ENCODE measurements at regions not wholly inside any gene's neighbourhood (a gene's known extent, or its start where the extent isn't known, plus 50 kb on each side); places are given as distances from the start of the nearest gene placed in this dataset.

DNA sequence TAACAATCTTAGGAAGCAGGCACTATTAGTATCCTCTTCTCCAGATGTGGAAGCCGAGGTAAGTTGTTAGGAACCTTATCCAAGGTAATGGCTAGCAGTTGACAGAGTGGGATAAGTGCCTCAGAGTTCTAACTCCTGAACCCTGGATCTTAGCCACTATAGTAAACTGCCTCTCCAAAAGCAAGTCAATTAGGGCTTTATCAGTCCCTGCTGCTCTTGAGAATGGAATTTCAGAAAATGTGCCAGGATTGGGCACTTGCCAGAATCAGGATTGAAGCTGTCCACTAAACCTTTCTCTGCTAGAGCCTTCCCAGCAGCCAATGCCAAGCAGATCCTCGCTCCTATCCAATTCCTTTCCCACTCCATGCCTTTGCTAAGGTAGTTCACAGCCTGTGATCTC, 777.5 kb upstream of the POM121L12 start:
- no peaks in the 10 kb centered on the region for H3K36me3 ChIP-seq (ENCODE audit: insufficient read depth, low read length)
- H3K4me1 ChIP-seq (ENCODE audit: insufficient read depth, low read length) = no peaks in the 10 kb centered on the region
- H3K27me3 ChIP-seq (ENCODE audit: control insufficient read depth in 1 of 2, insufficient read depth in 2 of 2, low read length in 2 of 2) = no peaks in the 10 kb centered on the region
- H3K4me3 ChIP-seq (ENCODE audit: low read depth in 1 of 2, low read length in 2 of 2) = no peak overlapping the region
- no peak overlapping the region for H3K9ac ChIP-seq (ENCODE audit: low read length)
- H3K27ac ChIP-seq (ENCODE audit: low read depth, low read length) = no peak overlapping the region
- no peaks in the 10 kb centered on the region for H3K9me3 ChIP-seq (ENCODE audit: low read length)

DNA sequence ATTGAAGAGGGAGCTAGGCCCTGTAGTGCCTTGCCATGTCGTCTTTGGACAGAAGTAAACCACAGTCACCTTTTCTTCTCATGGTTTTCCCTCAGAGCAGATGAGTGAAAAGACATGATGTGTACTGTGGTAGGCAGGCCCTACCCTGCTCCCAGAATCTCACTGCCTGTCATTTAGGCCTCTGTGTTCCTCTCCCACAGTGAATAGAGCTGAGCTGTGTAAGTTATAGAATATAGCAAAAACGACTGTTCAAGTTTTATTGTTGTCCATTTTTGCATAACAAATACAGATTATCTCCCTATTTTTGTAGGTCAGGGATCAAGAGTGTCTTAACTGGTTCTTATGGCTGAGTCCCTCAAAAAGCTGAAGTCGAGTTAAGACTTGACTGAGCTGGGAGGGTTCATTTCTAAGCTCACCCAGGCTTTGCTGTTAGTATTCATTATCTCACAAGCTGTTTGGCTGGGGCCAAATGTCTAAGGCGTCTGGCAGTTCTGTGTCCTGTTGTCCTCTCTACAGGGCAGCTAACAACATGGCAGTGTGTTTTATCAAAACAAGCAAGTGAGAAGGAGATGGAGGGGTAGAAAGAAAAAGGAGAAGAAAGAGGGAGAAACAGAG, 780.9 kb upstream of the POM121L12 start:
- Histone ChIP-seq H3K4me1 (ENCODE audit: insufficient read depth, low read length) (no peaks in the 10 kb centered on the region), H3K27me3 (ENCODE audit: control insufficient read depth in 1 of 2, insufficient read depth in 2 of 2, low read length in 2 of 2) (no peaks in the 10 kb centered on the region), H3K4me3 (ENCODE audit: low read depth in 1 of 2, low read length in 2 of 2) (no peak overlapping the region), H3K9ac (ENCODE audit: low read length) (no peak overlapping the region), H3K27ac (ENCODE audit: low read depth, low read length) (no peak overlapping the region), H3K9me3 (ENCODE audit: low read length) (no peaks in the 10 kb centered on the region), H3K36me3 (ENCODE audit: insufficient read depth, low read length) (no peaks in the 10 kb centered on the region)

DNA sequence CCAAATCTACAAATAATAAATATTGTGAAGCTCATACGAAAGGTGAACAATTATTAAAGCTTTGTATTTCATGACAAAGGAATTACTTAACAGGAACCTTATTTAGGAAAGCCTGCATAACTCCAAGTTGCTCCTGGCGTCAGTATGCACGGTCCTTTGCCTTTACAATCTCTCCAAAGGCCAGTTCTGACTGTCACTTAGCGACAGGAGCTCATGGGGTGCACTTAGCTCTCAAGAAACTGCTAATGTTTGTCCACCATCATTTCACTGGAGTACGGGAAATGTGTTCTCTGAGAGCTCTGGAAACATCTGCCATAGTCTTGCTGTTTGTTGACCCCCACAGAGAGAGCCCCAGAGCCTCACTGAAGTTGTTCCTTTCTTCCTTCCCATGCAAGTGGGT, 781.5 kb upstream of the POM121L12 start:
- H3K9me3 ChIP-seq (ENCODE audit: low read length) = no peaks in the 10 kb centered on the region
- H3K27ac ChIP-seq (ENCODE audit: low read depth, low read length) = no peak overlapping the region
- H3K9ac ChIP-seq (ENCODE audit: low read length) = no peak overlapping the region
- H3K4me3 ChIP-seq (ENCODE audit: low read depth in 1 of 2, low read length in 2 of 2) = no peak overlapping the region
- no peaks in the 10 kb centered on the region for H3K27me3 ChIP-seq (ENCODE audit: control insufficient read depth in 1 of 2, insufficient read depth in 2 of 2, low read length in 2 of 2)
- H3K4me1 ChIP-seq (ENCODE audit: insufficient read depth, low read length) = no peaks in the 10 kb centered on the region
- H3K36me3 ChIP-seq (ENCODE audit: insufficient read depth, low read length) = no peaks in the 10 kb centered on the region

DNA sequence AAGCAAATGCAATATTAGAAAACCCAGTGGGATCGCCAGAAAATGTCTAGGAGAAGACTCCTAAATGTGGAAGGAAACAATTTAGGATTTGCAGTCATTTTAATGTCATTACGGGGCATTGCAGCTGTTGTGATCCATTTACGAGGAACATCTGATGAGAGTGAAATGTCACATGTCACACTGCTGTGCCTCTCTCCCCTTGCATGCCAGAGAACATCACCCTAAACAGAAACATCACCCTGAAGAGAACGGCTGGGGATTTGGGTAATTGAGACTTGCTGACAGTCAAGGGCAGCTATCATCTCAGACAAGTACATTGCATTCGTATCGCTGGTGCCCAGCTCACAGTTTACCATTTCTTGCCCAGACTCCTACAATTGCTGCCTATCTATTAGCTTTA, 785.7 kb upstream of the POM121L12 start:
- Histone ChIP-seq H3K9ac (ENCODE audit: low read length) (no peak overlapping the region), H3K4me3 (ENCODE audit: low read depth in 1 of 2, low read length in 2 of 2) (no peak overlapping the region), H3K36me3 (ENCODE audit: insufficient read depth, low read length) (no peaks in the 10 kb centered on the region), H3K4me1 (ENCODE audit: insufficient read depth, low read length) (no peaks in the 10 kb centered on the region), H3K27ac (ENCODE audit: low read depth, low read length) (no peak overlapping the region), H3K27me3 (ENCODE audit: control insufficient read depth in 1 of 2, insufficient read depth in 2 of 2, low read length in 2 of 2) (no peaks in the 10 kb centered on the region), H3K9me3 (ENCODE audit: low read length) (no peaks in the 10 kb centered on the region)

DNA sequence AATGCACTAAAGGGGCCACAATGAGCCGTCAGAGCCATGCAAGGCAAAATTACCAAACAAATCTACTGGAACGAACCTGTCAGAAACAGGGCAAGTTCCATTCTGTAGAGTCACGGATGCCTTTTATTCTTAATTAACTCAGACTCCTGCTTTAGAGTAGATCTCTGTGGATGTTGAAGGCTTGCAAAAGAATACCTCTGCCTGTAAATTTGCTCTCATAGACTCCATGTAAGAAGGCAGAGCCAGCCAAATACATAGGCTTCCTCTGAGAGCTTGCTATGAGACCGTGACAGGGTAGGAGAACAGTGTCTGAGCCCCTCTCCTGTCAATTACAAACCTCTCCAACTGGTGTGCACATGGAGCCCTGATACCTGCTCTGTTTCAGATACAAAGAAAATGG, 787.9 kb upstream of the POM121L12 start:
- no peaks in the 10 kb centered on the region for H3K4me1 ChIP-seq (ENCODE audit: insufficient read depth, low read length)

DNA sequence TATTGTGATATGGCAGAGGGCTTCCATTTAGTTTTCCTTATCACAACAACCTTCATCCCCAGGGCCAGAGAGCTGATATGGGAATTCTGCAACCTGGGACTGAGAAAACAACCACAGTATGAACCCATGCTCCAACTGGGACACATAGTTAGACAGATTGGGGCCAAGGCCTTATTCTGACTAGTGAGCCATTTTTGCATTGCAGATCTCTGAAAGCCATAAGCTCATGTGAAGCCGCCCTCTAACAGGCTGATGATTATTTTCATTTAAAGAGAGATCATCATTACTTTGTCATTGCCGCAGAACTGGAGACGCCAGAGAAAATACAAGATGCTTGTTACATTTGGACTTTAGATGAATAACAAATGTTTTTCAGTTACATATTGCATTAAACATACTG, 791.7 kb upstream of the POM121L12 start:
- H3K36me3 ChIP-seq (ENCODE audit: insufficient read depth, low read length) = no peaks in the 10 kb centered on the region
- no peaks in the 10 kb centered on the region for H3K9me3 ChIP-seq (ENCODE audit: low read length)
- no peaks in the 10 kb centered on the region for H3K27me3 ChIP-seq (ENCODE audit: control insufficient read depth in 1 of 2, insufficient read depth in 2 of 2, low read length in 2 of 2)
- no peak overlapping the region for H3K4me3 ChIP-seq (ENCODE audit: low read depth in 1 of 2, low read length in 2 of 2)
- H3K27ac ChIP-seq (ENCODE audit: low read depth, low read length) = no peak overlapping the region
- H3K9ac ChIP-seq (ENCODE audit: low read length) = no peak overlapping the region
- H3K4me1 ChIP-seq (ENCODE audit: insufficient read depth, low read length) = no peaks in the 10 kb centered on the region

More for the DNA sequence above, 787.9 kb upstream of the POM121L12 start:
- Histone ChIP-seq H3K36me3 (ENCODE audit: insufficient read depth, low read length) (no peaks in the 10 kb centered on the region), H3K9ac (ENCODE audit: low read length) (no peak overlapping the region), H3K27me3 (ENCODE audit: control insufficient read depth in 1 of 2, insufficient read depth in 2 of 2, low read length in 2 of 2) (no peaks in the 10 kb centered on the region), H3K27ac (ENCODE audit: low read depth, low read length) (no peak overlapping the region), H3K4me3 (ENCODE audit: low read depth in 1 of 2, low read length in 2 of 2) (no peak overlapping the region), H3K9me3 (ENCODE audit: low read length) (no peaks in the 10 kb centered on the region)

DNA sequence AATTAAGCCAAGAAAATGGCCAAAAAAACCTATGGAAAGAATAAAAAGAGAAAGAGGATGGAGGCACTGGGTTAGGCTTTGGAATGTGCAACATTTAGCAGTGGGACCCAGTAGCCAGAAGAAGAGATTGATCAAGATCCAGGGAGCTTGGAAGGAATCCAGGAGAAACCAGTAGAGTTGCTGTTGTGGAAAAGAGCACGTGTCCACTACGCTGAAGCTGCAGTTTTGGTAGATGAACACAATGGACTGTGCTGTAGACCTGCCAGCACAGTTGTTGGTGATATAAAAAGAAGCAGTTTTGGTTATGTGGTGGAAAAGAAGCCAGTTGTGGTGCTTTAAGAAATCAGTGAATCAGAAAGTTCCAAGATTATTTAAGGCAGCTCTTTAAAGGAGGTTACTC, 802.2 kb upstream of the POM121L12 start:
- Histone ChIP-seq H3K4me1 (ENCODE audit: insufficient read depth, low read length) (no peaks in the 10 kb centered on the region), H3K27me3 (ENCODE audit: control insufficient read depth in 1 of 2, insufficient read depth in 2 of 2, low read length in 2 of 2) (no peaks in the 10 kb centered on the region), H3K9ac (ENCODE audit: low read length) (no peak overlapping the region), H3K9me3 (ENCODE audit: low read length) (no peaks in the 10 kb centered on the region), H3K4me3 (ENCODE audit: low read depth in 1 of 2, low read length in 2 of 2) (no peak overlapping the region), H3K27ac (ENCODE audit: low read depth, low read length) (no peak overlapping the region), H3K36me3 (ENCODE audit: insufficient read depth, low read length) (no peaks in the 10 kb centered on the region)

DNA sequence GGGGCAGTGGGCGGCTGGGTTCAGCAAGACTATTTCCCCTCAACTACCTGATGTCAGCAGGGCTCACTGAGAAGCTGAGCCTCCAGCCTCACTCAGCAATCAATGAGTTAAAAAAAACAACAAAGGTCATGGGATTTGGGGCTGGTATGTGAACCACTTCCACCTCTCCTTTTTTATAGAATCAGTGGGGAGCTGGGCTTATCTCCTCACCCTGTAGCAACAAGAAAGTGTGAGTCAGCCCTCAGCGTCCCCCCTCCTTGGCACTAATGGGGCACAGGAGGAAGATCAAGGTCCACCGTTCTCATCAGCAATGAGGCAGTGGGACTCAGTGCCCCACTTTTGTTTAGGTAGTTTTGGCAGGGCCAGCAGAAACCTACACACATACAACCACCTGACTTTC, 823.5 kb upstream of the POM121L12 start:
- H3K27me3 ChIP-seq (ENCODE audit: control insufficient read depth in 1 of 2, insufficient read depth in 2 of 2, low read length in 2 of 2) = no peaks in the 10 kb centered on the region
- no peak overlapping the region for H3K4me3 ChIP-seq (ENCODE audit: low read depth in 1 of 2, low read length in 2 of 2)
- no peaks in the 10 kb centered on the region for H3K9me3 ChIP-seq (ENCODE audit: low read length)
- H3K9ac ChIP-seq (ENCODE audit: low read length) = no peak overlapping the region
- H3K36me3 ChIP-seq (ENCODE audit: insufficient read depth, low read length) = no peaks in the 10 kb centered on the region
- H3K27ac ChIP-seq (ENCODE audit: low read depth, low read length) = no peak overlapping the region
- no peaks in the 10 kb centered on the region for H3K4me1 ChIP-seq (ENCODE audit: insufficient read depth, low read length)

DNA sequence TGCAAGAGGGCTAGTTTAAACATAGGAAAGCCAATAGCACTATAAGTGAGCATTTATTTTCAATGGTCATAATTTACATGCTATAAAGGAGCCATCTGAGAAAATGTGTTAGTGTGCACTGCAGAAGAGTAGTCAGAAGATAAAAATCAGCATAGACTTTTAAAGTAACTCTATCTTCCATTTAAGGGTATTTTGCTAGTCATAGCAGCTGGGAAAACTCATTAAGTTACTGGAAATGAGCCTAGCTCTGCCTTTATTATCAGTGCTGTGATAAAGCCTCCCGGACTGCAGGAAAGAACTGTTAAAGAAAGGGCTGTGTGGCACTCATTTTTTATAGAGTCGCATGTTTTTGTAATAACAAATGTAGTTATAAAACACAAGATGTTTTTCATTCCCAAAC, 825.8 kb upstream of the POM121L12 start:
- no peaks in the 10 kb centered on the region for H3K27me3 ChIP-seq (ENCODE audit: control insufficient read depth in 1 of 2, insufficient read depth in 2 of 2, low read length in 2 of 2)
- no peak overlapping the region for H3K9ac ChIP-seq (ENCODE audit: low read length)
- no peak overlapping the region for H3K27ac ChIP-seq (ENCODE audit: low read depth, low read length)
- no peaks in the 10 kb centered on the region for H3K36me3 ChIP-seq (ENCODE audit: insufficient read depth, low read length)
- no peaks in the 10 kb centered on the region for H3K4me1 ChIP-seq (ENCODE audit: insufficient read depth, low read length)
- no peaks in the 10 kb centered on the region for H3K9me3 ChIP-seq (ENCODE audit: low read length)
- H3K4me3 ChIP-seq (ENCODE audit: low read depth in 1 of 2, low read length in 2 of 2) = no peak overlapping the region

DNA sequence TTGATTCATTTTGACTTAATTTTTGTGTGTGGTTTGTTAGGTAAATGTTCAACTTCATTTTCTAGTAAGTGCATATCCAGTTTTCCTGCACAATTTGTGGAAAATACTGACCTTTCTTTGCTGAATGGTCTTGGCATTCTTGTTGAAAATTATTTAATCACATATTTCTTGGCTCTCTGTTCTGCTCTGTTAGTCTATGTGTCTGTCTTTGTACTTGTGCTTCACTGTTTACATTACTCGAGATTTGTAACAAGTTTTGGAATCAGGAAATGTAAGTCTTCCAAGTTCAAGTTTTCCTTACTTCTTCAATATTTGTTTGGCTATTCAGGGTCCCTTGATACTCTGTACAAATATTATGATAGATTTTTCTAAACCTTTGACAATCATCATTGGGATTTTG, 838.2 kb upstream of the POM121L12 start:
- no peak overlapping the region for H3K4me3 ChIP-seq (ENCODE audit: low read depth in 1 of 2, low read length in 2 of 2)
- no peaks in the 10 kb centered on the region for H3K4me1 ChIP-seq (ENCODE audit: insufficient read depth, low read length)
- no peak overlapping the region for H3K27ac ChIP-seq (ENCODE audit: low read depth, low read length)
- H3K9me3 ChIP-seq (ENCODE audit: low read length) = no peaks in the 10 kb centered on the region
- no peaks in the 10 kb centered on the region for H3K27me3 ChIP-seq (ENCODE audit: control insufficient read depth in 1 of 2, insufficient read depth in 2 of 2, low read length in 2 of 2)
- no peaks in the 10 kb centered on the region for H3K36me3 ChIP-seq (ENCODE audit: insufficient read depth, low read length)
- no peak overlapping the region for H3K9ac ChIP-seq (ENCODE audit: low read length)

DNA sequence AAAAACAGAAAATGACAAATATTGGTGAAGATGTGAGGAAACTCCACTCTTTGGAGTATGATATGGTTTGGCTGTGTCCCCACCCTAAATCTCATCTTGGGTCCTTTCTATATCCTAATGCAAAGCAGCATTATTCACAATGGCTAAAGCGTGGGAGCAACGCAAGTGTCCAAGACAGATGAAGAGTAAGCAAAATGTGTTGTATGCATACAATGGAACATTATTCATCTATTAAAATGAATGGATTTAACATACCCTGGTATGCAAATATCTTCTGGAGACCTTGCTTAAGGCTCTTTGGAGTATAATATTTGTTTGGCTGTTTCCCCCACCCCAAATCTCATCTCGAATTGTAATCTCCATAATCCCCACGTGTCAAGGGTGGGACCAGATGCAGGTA, 839.8 kb upstream of the POM121L12 start:
- no peak overlapping the region for H3K9ac ChIP-seq (ENCODE audit: low read length)
- no peaks in the 10 kb centered on the region for H3K4me1 ChIP-seq (ENCODE audit: insufficient read depth, low read length)
- H3K4me3 ChIP-seq (ENCODE audit: low read depth in 1 of 2, low read length in 2 of 2) = no peak overlapping the region
- no peaks in the 10 kb centered on the region for H3K27me3 ChIP-seq (ENCODE audit: control insufficient read depth in 1 of 2, insufficient read depth in 2 of 2, low read length in 2 of 2)
- no peaks in the 10 kb centered on the region for H3K9me3 ChIP-seq (ENCODE audit: low read length)
- H3K27ac ChIP-seq (ENCODE audit: low read depth, low read length) = no peak overlapping the region
- H3K36me3 ChIP-seq (ENCODE audit: insufficient read depth, low read length) = no peaks in the 10 kb centered on the region

DNA sequence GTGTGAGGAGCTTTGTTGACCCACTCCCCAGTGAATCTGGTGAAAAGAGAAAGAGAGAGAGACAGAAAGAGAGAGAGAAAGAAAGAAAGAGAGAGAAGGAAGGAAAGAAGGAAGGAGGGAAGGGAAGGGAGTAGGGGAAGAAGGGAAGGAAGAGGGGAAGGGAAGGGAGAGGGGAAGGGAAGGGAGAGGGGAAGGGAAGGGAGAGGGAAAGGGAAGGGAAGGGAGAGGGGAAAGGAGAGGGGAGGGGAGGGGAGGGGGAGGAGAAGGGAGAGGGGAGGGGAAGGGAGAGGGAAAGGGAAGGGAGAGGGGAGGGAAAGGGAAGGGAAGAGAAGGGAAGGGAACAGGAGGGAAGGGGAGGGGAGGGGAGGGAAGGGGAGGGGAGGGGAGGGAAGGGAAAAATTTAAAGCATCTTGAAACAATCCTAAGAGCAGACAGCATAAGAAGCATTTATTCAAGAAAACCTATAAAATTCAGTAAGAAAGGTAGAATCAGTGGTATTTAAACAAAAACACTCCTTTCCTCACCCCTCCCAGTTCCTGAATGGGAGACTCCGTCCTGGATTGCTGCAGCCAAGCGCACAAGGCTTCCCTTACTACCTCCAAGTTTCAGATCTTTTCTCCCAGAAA, 846.2 kb upstream of the POM121L12 start:
- Histone ChIP-seq H3K4me3 (ENCODE audit: low read depth in 1 of 2, low read length in 2 of 2) (no peak overlapping the region), H3K9me3 (ENCODE audit: low read length) (no peaks in the 10 kb centered on the region), H3K9ac (ENCODE audit: low read length) (no peak overlapping the region), H3K4me1 (ENCODE audit: insufficient read depth, low read length) (no peaks in the 10 kb centered on the region), H3K36me3 (ENCODE audit: insufficient read depth, low read length) (no peaks in the 10 kb centered on the region), H3K27me3 (ENCODE audit: control insufficient read depth in 1 of 2, insufficient read depth in 2 of 2, low read length in 2 of 2) (no peaks in the 10 kb centered on the region), H3K27ac (ENCODE audit: low read depth, low read length) (no peak overlapping the region)
